Stimulated activated effector memory CD8-positive, alpha-beta T cell treated with anti-CD3 and anti-CD28 coated beads, Interleukin-12 subunit alpha, Interleukin-12 subunit beta, amount 100 ng/mL, for 72 hours (primary cell): ENCODE measurements at regions not wholly inside any gene's neighbourhood (a gene's known extent, or its start where the extent isn't known, plus 50 kb on each side); places are given as distances from the start of the nearest gene placed in this dataset.

Source experiments
- ATAC-seq: fragments of 150-1000 bp; cut with Tn5 transposase; 2 replicates; pipeline ENCODE4 v1.10.0; 2021
- DNase-seq, 2 donors: peaks; one replicate each; pipeline ENCODE4 v3.0.0; 2021 to 2022; ENCODE audit warnings: low spot score in 2 of 2
- H3K27ac Mint-ChIP-seq: one replicate; pipeline ENCODE4 v1.8.0; 2022; ENCODE audit warnings: mild to moderate bottlenecking, mixed read lengths
- H3K36me3 Mint-ChIP-seq: one replicate; pipeline ENCODE4 v1.8.0; 2022; ENCODE audit warnings: mild to moderate bottlenecking, mixed read lengths
- H3K4me1 Mint-ChIP-seq: one replicate; pipeline ENCODE4 v1.8.0; 2022; ENCODE audit warnings: mixed read lengths
- H3K4me3 Mint-ChIP-seq: one replicate; pipeline ENCODE4 v1.8.0; 2022; ENCODE audit warnings: mild to moderate bottlenecking, mixed read lengths
- H3K9me3 Mint-ChIP-seq: one replicate; pipeline ENCODE4 v1.8.0; 2022; ENCODE audit warnings: mixed read lengths

GRCh38 chr1:68285046-68285445, 52.7 kb upstream of the WLS start:
- H3K4me3 Mint-ChIP-seq, result no peak overlapping the region
- H3K9me3 Mint-ChIP-seq, result peaks cover 3% of the 10 kb centered on the region
- no peaks in the 10 kb centered on the region for H3K4me1 Mint-ChIP-seq
- DNase-seq, result no peak
- ATAC-seq, result no peak
- no peak overlapping the region for H3K27ac Mint-ChIP-seq
- no peaks in the 10 kb centered on the region for H3K36me3 Mint-ChIP-seq

- no peak overlapping the region for H3K4me3 Mint-ChIP-seq
- no peaks in the 10 kb centered on the region for H3K4me1 Mint-ChIP-seq
- H3K27ac Mint-ChIP-seq, result no peak overlapping the region
- peaks cover 3% of the 10 kb centered on the region for H3K9me3 Mint-ChIP-seq
- ATAC-seq (no peak), DNase-seq (no peak)
- no peaks in the 10 kb centered on the region for H3K36me3 Mint-ChIP-seq
These were observed 49.8 kb upstream of the WLS start for GRCh38 chr1:68281946-68282615.
